PFSK-1 (cell line): ENCODE measurements at regions not wholly inside any gene's neighbourhood (a gene's known extent, or its start where the extent isn't known, plus 50 kb on each side); places are given as distances from the start of the nearest gene placed in this dataset.

Source experiments
- FOXP2 ChIP-seq: optimal IDR thresholded peaks from 2 replicates; pipeline ENCODE3; 2011; ENCODE audit warnings: borderline replicate concordance, control low read depth, inconsistent platforms; ENCODE audit not compliant: insufficient read depth; ENCODE audit errors: extremely low read length, extremely low read depth
- POLR2AphosphoS5 ChIP-seq: IDR thresholded peaks from 2 replicates; pipeline ENCODE4 v1.6.1; 2012; ENCODE audit warnings: low read depth, mild to moderate bottlenecking, control low read depth, low read length, moderate library complexity
- TAF1 ChIP-seq: IDR thresholded peaks from 2 replicates; pipeline ENCODE4 v1.6.1; 2012; ENCODE audit warnings: low read length, control low read depth, borderline replicate concordance; ENCODE audit not compliant: insufficient read depth
- TF ChIP-seq, protein P1 (sequence below), 2 experiments: IDR thresholded peaks; 2 replicates each; pipeline versions ENCODE4 v1.6.1 to v1.8.0; 2011 to 2012; ENCODE audit warnings: low read depth in 2 of 2, low read length in 2 of 2, control low read depth in 1 of 2, inconsistent platforms in 1 of 2, mild to moderate bottlenecking in 1 of 2, moderate library complexity in 1 of 2; ENCODE audit not compliant: insufficient read depth in 1 of 2

- no peak for TF ChIP-seq TAF1
- no peak for TF ChIP-seq POLR2AphosphoS5
- no peak for TF ChIP-seq FOXP2
- TF ChIP-seq, protein P1, sequence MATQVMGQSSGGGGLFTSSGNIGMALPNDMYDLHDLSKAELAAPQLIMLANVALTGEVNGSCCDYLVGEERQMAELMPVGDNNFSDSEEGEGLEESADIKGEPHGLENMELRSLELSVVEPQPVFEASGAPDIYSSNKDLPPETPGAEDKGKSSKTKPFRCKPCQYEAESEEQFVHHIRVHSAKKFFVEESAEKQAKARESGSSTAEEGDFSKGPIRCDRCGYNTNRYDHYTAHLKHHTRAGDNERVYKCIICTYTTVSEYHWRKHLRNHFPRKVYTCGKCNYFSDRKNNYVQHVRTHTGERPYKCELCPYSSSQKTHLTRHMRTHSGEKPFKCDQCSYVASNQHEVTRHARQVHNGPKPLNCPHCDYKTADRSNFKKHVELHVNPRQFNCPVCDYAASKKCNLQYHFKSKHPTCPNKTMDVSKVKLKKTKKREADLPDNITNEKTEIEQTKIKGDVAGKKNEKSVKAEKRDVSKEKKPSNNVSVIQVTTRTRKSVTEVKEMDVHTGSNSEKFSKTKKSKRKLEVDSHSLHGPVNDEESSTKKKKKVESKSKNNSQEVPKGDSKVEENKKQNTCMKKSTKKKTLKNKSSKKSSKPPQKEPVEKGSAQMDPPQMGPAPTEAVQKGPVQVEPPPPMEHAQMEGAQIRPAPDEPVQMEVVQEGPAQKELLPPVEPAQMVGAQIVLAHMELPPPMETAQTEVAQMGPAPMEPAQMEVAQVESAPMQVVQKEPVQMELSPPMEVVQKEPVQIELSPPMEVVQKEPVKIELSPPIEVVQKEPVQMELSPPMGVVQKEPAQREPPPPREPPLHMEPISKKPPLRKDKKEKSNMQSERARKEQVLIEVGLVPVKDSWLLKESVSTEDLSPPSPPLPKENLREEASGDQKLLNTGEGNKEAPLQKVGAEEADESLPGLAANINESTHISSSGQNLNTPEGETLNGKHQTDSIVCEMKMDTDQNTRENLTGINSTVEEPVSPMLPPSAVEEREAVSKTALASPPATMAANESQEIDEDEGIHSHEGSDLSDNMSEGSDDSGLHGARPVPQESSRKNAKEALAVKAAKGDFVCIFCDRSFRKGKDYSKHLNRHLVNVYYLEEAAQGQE (IDR thresholded peaks at IDR 0.05; ENCODE audit: insufficient read depth in 1 of 2, low read depth in 2 of 2, low read length in 2 of 2): no peak
Observed at GRCh38 chr19:31554360-31554759, 205.1 kb upstream of the TSHZ3 start.
